Body of pancreas (tissue), 4 donors: ENCODE measurements at regions not wholly inside any gene's neighbourhood (a gene's known extent, or its start where the extent isn't known, plus 50 kb on each side); places are given as distances from the start of the nearest gene placed in this dataset.

Experiments
- POLR2A ChIP-seq, 3 donors: fragments of 450-650 bp; IDR thresholded peaks; one replicate each; pipeline ENCODE4 v1.6.1; 2016; ENCODE audit warnings: antibody characterized with exemption in 3 of 3, mild to moderate bottlenecking in 2 of 3
- TF ChIP-seq, protein P1 (sequence below), 7 experiments: fragments of 450-650 bp in 4 of 7; fragments of 200-600 bp in 3 of 7; sonication (generic) in 3 of 7; IDR thresholded peaks; one replicate each; pipeline ENCODE4 v1.5.1; 2016 to 2019; ENCODE audit warnings: antibody characterized with exemption in 7 of 7

DNA sequence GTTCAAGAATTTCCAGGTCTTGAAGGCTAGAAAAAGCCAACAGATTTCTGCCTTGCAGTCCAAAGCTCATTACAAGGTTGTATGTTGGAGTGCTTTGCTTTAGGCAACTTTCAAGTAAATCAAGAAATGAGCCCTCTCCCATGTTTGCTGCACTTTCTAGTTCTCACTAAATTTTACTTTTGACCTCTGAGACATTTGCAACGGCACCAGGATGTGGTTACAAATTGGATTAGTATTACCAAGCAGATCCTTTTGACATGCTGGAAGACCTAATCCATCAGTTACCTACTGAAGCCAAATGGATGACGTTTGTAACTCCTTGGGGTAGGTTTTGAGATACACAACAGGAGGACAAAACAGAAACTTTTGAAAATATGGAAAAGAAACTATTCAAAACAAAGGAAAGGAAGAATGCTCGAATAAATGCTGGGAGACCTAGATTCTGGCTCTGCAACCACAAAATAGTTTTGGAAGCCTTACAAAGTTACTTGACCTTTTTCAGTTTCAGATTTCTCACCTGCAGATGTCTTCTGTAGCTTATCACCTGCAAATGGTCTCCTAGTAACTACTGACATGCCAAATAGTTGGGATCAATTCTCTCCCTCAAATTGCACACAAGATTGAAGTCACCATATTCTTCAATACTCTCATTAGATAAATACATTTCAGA is 251.7 kb upstream of the ADGRL2 start:
- TF ChIP-seq, protein P1, sequence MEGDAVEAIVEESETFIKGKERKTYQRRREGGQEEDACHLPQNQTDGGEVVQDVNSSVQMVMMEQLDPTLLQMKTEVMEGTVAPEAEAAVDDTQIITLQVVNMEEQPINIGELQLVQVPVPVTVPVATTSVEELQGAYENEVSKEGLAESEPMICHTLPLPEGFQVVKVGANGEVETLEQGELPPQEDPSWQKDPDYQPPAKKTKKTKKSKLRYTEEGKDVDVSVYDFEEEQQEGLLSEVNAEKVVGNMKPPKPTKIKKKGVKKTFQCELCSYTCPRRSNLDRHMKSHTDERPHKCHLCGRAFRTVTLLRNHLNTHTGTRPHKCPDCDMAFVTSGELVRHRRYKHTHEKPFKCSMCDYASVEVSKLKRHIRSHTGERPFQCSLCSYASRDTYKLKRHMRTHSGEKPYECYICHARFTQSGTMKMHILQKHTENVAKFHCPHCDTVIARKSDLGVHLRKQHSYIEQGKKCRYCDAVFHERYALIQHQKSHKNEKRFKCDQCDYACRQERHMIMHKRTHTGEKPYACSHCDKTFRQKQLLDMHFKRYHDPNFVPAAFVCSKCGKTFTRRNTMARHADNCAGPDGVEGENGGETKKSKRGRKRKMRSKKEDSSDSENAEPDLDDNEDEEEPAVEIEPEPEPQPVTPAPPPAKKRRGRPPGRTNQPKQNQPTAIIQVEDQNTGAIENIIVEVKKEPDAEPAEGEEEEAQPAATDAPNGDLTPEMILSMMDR (IDR thresholded peaks at IDR 0.05): no peak
- TF ChIP-seq POLR2A (IDR thresholded peaks at IDR 0.05): no peak
